T47D (cell line): ENCODE measurements at regions not wholly inside any gene's neighbourhood (a gene's known extent, or its start where the extent isn't known, plus 50 kb on each side); places are given as distances from the start of the nearest gene placed in this dataset.

Source experiments
- DNase-seq, 2 experiments: peaks; one replicate each; pipeline versions ENCODE4 v3.0.0 to v3.0.0-alpha.2; 2011 to 2012; ENCODE audit warnings: low read depth in 1 of 2, low spot score in 1 of 2
- JUND ChIP-seq: IDR thresholded peaks from 2 replicates; pipeline ENCODE4 v1.6.1; 2012; ENCODE audit warnings: low read depth
- in situ Hi-C: cut with HindIII; loops from 2 replicates; pipeline ENCODE4 v1.10.0; 2016; ENCODE audit warnings: low sequenced_read_pairs, low pct_unique_long_range_greater_than_20kb

DNA sequence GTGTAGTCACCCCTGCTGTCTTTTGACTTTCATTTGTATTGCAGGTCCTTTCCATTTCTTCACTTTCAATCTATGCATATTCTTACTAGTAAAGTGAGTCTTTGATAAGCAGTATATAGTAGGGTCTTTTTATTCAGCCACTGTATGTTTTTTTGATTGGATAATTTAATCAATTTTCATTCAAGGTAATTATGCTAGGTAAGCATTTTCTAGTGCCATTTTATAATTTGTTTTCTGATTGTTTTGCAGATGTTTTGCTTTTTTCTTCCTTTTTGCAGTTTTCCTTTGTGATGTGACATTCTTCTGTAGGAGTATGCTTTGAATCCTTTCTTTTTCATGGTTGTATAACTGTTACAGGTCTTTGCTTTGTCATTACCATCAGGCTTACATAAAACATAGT lies 504.3 kb upstream of the GBE1 start:
- no peak for TF ChIP-seq JUND
- no peak for DNase-seq
- in situ Hi-C loops = no loop called here

DNA sequence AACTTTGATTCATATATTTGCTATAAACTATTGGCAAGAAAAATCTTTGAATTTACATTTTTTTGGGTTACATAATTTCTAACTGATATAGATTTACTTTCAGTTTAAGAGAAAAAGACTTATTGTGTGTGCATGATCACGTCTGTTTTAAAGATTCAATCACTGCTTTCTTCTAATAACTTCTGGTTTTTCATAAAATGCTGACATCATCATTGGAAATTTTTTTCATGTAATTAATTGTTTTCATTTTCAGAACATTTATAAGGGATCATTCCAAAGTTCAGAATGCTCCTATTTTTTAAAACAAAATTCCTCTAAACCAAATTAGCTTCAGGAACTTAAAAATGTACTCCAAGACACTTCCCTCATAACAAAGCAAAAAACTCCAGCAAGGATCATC lies 500.7 kb upstream of the GBE1 start:
- in situ Hi-C loops = no loop called here
- no peak for TF ChIP-seq JUND
- DNase-seq = no peak

DNA sequence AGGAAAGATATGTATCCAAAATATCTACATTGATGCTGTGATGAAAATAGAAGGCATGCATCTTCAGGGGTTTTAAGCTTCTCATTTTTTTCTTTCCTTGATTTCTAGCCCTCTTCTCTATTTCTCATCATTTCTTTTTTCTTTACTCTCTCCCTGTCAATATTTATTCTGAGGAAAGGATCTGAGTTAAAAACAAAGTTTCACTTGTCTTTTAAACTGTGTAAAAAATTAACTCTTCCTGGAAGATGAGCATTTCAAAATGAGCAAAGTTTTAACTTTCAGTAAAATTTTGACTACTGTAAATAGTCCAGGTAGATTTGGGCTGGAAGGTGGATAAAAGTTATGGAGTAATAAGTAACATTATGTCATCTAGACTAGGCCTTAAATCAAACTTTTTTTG lies 500.2 kb upstream of the GBE1 start:
- in situ Hi-C loops = no loop called here
- no peak for DNase-seq
- no peak for TF ChIP-seq JUND

DNA sequence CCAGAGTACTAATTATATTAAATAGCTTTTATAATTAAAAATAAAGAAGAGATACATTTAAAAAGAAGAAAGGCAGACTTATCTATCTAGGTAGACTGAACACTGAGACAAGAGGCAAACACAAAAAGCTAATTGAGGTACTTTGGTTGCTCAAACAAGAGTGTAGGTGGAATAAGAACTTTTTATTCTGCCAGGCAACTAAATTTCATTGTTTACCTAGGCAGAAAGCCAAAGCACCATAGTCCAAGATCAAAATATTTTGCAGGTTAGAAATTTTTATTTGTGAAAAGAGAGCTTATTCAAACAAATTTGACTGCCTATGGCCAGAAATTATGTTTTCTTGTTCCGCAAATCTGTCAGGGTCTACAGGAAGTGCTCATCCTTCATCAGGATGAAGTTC lies 499.6 kb upstream of the GBE1 start:
- no peak for DNase-seq
- in situ Hi-C loops = no loop called here
- no peak for TF ChIP-seq JUND

DNA sequence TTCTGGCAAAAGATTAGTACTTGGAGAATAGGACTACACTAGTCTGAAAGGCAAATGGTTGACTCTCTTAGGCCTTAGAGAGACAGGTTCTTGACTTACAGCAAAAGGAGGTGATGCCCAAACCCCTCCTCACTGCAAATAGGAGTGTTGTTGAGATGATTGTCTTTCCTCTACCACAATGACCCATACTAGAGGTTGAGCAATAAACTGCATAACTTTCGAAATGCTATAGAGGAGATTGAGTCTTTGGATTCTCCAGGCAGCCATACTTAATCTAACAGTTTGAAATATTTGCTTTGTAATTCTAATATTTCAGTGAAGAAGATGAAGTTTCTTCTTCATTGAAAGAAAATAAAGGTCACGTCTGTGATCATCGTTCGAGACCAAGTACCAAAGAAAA lies 498.5 kb upstream of the GBE1 start:
- TF ChIP-seq JUND = no peak
- no peak for DNase-seq
- in situ Hi-C loops = no loop called here

DNA sequence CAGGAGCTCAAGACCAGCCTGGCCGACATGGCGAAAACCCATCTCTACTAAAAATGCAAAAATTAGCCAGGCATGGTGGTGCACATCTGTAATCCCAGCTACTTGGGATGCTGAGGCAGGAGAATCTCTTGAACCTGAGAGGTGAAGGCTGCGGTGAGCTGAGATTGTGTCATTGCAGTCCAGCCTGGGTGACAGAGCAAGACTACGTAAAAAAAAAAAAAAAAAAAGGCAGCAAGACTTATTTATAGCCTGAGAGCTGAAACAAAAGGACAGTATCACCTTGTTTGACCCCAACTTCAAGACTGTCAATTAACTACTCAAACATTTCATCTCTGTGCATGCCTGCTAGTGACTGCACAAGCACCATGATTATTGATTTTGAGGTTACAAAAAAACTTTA lies 478.9 kb upstream of the GBE1 start:
- in situ Hi-C loops = no loop called here
- DNase-seq = no peak
- TF ChIP-seq JUND = no peak

DNA sequence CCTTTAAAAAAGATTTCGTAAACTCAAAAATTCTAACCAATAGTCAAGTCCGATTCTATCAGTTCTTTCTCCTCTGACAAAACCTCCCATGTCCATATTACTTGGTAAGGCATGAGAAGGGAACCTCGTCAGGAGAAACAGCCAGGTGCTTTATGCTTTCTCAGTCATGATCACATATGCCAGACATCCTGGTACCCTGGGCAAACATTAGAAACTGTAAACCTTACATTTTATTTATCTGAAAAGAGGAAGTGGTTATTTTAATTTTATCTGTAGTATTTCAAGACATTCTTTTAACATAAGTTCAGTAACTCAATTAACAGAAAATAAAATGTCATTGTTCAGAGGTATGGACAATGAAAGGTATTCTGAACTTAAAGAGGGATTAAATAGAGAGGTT lies 474.8 kb upstream of the GBE1 start:
- TF ChIP-seq JUND = no peak
- no peak for DNase-seq
- in situ Hi-C loops = no loop called here

DNA sequence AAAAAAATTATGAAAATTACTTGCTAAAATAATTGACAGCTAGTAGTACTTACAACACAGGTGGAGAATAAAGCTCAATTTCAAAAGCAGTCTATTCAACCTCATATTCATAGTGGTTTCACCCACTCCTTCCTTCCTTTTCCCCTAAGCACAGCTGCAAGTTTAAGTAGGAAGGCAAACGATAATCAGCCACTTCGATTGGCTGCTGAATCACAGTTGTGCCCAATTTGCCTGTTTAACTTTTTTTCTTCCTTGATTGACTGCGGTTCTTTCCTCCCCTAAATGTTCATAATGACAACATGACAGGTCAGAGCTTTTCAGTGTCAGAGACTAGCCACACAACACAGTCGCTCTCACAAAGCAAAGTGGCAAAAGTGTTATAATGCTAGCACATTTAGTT lies 468.0 kb upstream of the GBE1 start:
- DNase-seq = no peak
- TF ChIP-seq JUND = no peak
- in situ Hi-C loops = no loop called here

DNA sequence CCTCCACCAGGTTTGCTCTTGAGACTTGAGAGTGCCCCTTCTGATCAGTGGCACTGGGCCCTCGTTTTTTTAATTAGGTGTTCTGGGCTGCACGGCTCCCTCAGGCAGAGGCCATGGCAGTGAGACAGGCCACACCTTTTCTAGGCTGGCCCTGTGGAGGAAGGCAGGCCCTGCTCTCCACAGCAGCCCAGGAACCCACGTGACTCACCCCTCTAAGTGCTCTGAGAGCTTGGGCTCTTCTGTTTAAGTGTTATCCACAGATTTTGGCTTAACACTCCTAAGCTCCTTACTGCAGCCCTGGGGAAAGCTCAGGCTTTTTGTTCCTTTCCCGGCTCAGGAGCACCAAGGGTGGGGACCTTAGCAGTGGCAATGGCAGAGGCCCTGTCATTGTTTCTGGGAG lies 463.2 kb upstream of the GBE1 start:
- no peak for DNase-seq
- in situ Hi-C loops = no loop called here
- no peak for TF ChIP-seq JUND

DNA sequence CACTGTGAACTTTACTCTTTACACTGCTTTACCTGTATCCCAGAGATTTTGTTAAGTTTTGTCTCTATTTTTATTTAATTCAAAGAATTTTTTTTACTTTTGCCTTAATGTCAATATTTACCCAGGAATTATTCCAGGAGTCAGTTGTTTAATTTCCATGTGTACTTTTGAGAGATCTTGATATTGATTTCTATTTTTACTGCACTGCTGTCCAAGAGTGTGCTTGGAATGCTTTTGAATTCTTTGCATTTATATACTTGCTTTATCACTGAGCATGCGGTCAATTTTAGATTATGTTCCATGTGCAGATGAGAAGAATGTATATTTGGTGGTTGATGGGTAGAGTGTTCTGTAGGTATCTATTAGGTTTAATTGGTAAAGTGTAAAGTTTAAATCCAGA lies 461.0 kb upstream of the GBE1 start:
- no peak for DNase-seq
- TF ChIP-seq JUND = no peak
- in situ Hi-C loops = no loop called here

DNA sequence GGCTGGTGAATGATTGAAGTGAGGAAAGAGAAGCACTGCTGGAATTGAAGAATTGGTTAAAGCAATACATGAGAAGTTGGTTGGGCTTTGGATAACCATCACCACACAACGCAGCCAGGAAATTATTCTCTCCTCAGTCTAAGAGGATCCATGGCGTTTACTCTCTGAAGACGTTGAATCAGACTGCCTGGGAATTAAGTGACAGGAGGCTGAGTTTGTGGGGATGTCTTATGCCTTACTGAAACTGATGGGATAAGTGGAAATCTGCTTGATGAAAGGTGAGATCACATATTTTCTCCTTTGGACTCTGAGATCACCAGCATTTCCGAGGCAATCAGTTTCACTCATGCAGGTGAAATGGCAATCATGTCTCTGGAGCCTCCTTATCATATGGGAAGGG lies 456.1 kb upstream of the GBE1 start:
- in situ Hi-C loops = no loop called here
- no peak for TF ChIP-seq JUND
- no peak for DNase-seq

DNA sequence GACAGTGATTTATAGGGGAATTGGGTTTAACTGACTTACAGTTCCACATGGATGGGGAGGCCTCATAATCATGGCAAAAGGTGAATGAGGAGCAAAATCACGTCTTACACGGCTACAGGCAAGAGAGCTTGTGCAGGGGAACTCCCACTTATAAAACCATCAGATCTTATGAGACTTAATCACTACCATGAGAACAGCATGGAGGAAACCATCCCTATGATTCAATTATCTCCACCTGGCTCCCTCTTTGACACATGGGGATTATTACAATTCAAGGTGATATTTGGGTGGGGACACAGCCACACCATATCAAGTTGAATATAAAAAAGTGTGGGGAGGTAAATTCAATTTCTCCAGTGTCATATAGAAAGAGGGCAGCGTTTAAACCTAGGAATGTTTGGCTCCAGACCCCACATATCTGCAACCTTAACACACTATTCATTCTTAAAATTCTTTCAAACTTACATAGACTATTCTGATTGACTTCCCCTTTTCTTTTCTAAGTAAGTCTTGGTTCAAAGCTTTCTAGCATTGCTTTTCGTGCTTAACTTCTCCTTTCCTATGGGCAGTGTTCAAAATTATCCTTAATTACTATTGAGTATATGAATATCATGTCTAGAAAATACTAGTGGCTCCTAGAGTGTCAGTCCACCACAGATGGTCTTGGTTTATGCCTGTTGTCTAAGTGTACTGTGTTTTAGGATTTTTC lies 446.7 kb upstream of the GBE1 start:
- in situ Hi-C loops = no loop called here
- DNase-seq = no peak
- TF ChIP-seq JUND = no peak

DNA sequence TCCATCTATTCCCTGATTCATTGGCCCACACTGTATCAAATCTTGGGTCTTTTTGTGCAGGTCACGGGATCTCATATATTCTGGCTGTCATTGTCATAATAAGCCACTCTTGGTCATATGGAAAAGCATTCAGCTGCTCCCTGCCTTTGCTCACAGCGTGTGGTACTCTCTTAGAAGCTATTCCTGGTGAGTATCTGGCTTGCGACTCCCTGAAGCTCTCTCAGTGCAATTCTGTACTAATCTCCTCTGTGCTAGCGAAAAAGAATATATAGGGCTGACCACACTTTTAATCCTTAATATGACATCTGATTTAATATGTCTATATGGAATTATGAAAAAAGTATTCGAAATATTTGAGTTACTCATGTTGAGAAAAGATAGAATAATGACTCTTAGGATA lies 440.8 kb upstream of the GBE1 start:
- in situ Hi-C loops = no loop called here
- DNase-seq = no peak
- TF ChIP-seq JUND = no peak

DNA sequence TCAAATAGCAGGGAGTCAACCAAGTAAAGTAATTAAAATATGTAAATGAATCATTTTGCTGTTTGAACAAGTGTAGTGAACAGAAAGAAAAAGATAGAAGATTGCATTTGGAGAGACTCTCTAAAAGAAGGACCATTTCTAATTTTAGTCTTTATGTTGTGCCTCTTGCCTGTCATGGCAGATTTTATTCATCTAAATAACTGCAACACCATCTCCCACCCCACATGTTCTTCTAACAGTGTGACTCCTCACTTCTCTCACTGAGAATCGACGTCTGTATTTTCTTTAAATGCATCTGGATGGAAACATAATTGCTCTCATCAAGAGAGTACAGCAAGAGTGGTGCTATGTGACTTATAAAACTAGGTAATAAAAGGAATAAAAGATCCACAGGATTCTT lies 439.9 kb upstream of the GBE1 start:
- in situ Hi-C loops = no loop called here
- TF ChIP-seq JUND = no peak
- no peak for DNase-seq
